ENCODE measurements at regions not wholly inside any gene's neighbourhood (a gene's known extent, or its start where the extent isn't known, plus 50 kb on each side); places are given as distances from the start of the nearest gene placed in this dataset.

GRCh38 chr14:38818555-38818954, 284.5 kb downstream of the SEC23A start:
- no peaks in the 10 kb centered on the region for H3F3A ChIP-seq (ENCODE audit: low read depth)
- DNase-seq (ENCODE audit: low spot score), result no peak
- no peak overlapping the region for H3K4me3 Mint-ChIP-seq
- no peaks in the 10 kb centered on the region for H3K4me1 ChIP-seq
- no peak overlapping the region for H2AFZ ChIP-seq (replicated peaks)
- no peak overlapping the region for H3K27ac ChIP-seq
- no peaks in the 10 kb centered on the region for H3K36me3 Mint-ChIP-seq
- TF ChIP-seq EZH2phosphoT487 (IDR thresholded peaks at IDR 0.05) (no peak), EZH2 (IDR thresholded peaks at IDR 0.05) (no peak), CTCF (IDR thresholded peaks at IDR 0.05) (no peak)
- H3K36me3 ChIP-seq, result no peaks in the 10 kb centered on the region
- no peaks in the 10 kb centered on the region for H3K79me2 ChIP-seq (ENCODE audit: low read depth)
- no peak overlapping the region for H3K9ac ChIP-seq
- H3K27me3 ChIP-seq, result no peaks in the 10 kb centered on the region
- no peaks in the 10 kb centered on the region for H3K9me3 Mint-ChIP-seq
- no peaks in the 10 kb centered on the region for H3K4me1 Mint-ChIP-seq
- no peaks in the 10 kb centered on the region for H4K20me1 ChIP-seq (ENCODE audit: low read depth)
- no peaks in the 10 kb centered on the region for H3K9me3 ChIP-seq (ENCODE audit: low read depth)
- H3K4me2 ChIP-seq, result no peak overlapping the region
- no peak overlapping the region for H3K4me3 ChIP-seq
- H3K27me3 Mint-ChIP-seq (ENCODE audit: insufficient read depth, low read depth), result no peaks in the 10 kb centered on the region
- no peak overlapping the region for H3K27ac Mint-ChIP-seq

DNA sequence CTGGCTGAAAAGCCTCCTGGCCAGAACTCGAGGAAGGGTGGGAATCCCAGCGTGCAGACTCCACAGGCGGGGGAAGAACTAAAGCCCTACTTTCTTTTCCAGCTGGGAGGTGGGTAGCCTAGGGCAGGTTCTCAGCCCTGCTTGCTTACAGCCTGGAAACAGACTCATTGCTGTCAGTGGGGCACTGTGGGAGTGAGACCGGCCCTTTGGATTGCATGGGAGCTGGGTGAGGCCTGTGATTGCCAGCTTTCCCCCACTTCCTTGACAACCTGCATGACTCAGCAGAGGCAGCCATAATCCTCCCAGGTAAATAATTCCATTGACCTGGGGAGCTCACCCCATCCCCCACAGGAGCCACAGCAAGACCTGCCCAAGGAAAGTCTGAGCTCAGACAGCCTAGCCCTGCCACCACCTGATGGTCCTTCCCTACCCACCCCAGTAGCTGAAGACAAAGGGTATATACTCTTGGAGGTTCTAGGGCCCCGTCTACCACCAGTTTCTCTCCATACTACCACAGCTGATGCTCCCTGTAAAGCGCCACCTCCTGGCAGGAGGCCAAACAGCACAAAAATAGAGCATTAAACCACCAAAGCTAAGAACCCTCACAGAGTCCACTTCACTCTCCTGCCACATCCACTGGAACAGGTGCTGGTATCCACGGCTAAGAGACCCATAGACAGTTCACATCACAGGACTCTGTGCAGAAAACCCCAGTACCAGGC, 294.1 kb downstream of the SEC23A start:
- Histone ChIP-seq H3K27ac (peak overlapping the region; percentile 41), H4K20me1 (ENCODE audit: low read depth) (no peaks in the 10 kb centered on the region), H2AFZ (replicated peaks) (peak overlapping the region; percentile 58), H3K4me2 (no peak overlapping the region), H3K9ac (no peak overlapping the region), H3K4me3 (no peak overlapping the region), H3K4me1 (no peaks in the 10 kb centered on the region), H3K79me2 (ENCODE audit: low read depth) (no peaks in the 10 kb centered on the region), H3K36me3 (no peaks in the 10 kb centered on the region), H3K9me3 (ENCODE audit: low read depth) (no peaks in the 10 kb centered on the region), H3F3A (ENCODE audit: low read depth) (peaks cover 7% of the 10 kb centered on the region), H3K27me3 (no peaks in the 10 kb centered on the region)
- Mint-ChIP-seq H3K9me3 (peaks cover 3% of the 10 kb centered on the region), H3K27me3 (ENCODE audit: insufficient read depth, low read depth) (no peaks in the 10 kb centered on the region), H3K4me3 (no peak overlapping the region), H3K27ac (no peak overlapping the region), H3K36me3 (no peaks in the 10 kb centered on the region), H3K4me1 (no peaks in the 10 kb centered on the region)
- DNase-seq (ENCODE audit: low spot score), result no peak
- TF ChIP-seq CTCF (IDR thresholded peaks at IDR 0.05) (peak; percentile 34), EZH2phosphoT487 (IDR thresholded peaks at IDR 0.05) (no peak)

- Histone ChIP-seq H4K20me1 (ENCODE audit: low read depth) (no peaks in the 10 kb centered on the region), H3K4me3 (no peak overlapping the region), H3K27ac (no peak overlapping the region), H2AFZ (replicated peaks) (no peak overlapping the region), H3K4me2 (no peak overlapping the region), H3K9ac (no peak overlapping the region), H3K9me3 (ENCODE audit: low read depth) (no peaks in the 10 kb centered on the region), H3F3A (ENCODE audit: low read depth) (no peaks in the 10 kb centered on the region), H3K36me3 (no peaks in the 10 kb centered on the region), H3K79me2 (ENCODE audit: low read depth) (no peaks in the 10 kb centered on the region), H3K4me1 (peaks cover 6% of the 10 kb centered on the region), H3K27me3 (no peaks in the 10 kb centered on the region)
- no peak overlapping the region for H3K4me3 Mint-ChIP-seq
- TF ChIP-seq EZH2phosphoT487 (IDR thresholded peaks at IDR 0.05) (no peak), CTCF (IDR thresholded peaks at IDR 0.05) (no peak)
- peaks cover 18% of the 10 kb centered on the region for H3K9me3 Mint-ChIP-seq
- H3K27me3 Mint-ChIP-seq (ENCODE audit: insufficient read depth, low read depth), result no peaks in the 10 kb centered on the region
- DNase-seq (ENCODE audit: low spot score), result no peak
- H3K36me3 Mint-ChIP-seq, result no peaks in the 10 kb centered on the region
- H3K4me1 Mint-ChIP-seq, result no peaks in the 10 kb centered on the region
- H3K27ac Mint-ChIP-seq, result no peak overlapping the region
These were observed 303.4 kb downstream of the SEC23A start for GRCh38 chr14:38799671-38800070.

Measured in neural progenitor cell (in vitro differentiated cells).